Naive thymus-derived CD4-positive, alpha-beta T cell (primary cell): ENCODE measurements at regions not wholly inside any gene's neighbourhood (a gene's known extent, or its start where the extent isn't known, plus 50 kb on each side); places are given as distances from the start of the nearest gene placed in this dataset.
A peak's percentile ranks its signal among the peaks of the same experiment; 100 is the strongest.
"Not testable (repeated sequence)": the region's sequence is repeated elsewhere in the genome, so short reads cannot be mapped to it uniquely, and the experiment has no call there.

ENCODE experiments used
- ATAC-seq: fragments of 150-1000 bp; cut with Tn5 transposase; 2 replicates; pipeline ENCODE4 v1.10.0; 2021; ENCODE audit warnings: mild to moderate bottlenecking, moderate library complexity
- CTCF ChIA-PET: fragments of 350-600 bp; sonication (Branson Sonifier 250); formaldehyde crosslinking; loops from one replicate; lab custom pipeline; 2021; ENCODE audit warnings: antibody characterized with exemption; lab: Charles Lee
- POLR2A ChIA-PET: fragments of 350-600 bp; sonication (Branson Sonifier 250); formaldehyde crosslinking; loops from one replicate; lab custom pipeline; 2021; ENCODE audit warnings: antibody characterized with exemption, inconsistent platforms; lab: Charles Lee
- DNase-seq, 9 donors: peaks; one replicate each; pipeline versions ENCODE4 v3.0.0 to v3.0.0-alpha.2; 2020 to 2022; ENCODE audit warnings: mixed read lengths in 1 of 9
- H3K27ac ChIP-seq: one replicate; pipeline ENCODE4 v1.7.0; 2013; ENCODE audit warnings: mild to moderate bottlenecking, low read depth, low read length, moderate library complexity
- H3K27me3 ChIP-seq, 2 donors: one replicate each; pipeline ENCODE4 v1.7.0; 2013; ENCODE audit warnings: low read length in 2 of 2, mild to moderate bottlenecking in 2 of 2, moderate library complexity in 2 of 2; ENCODE audit not compliant: control insufficient read depth in 2 of 2, insufficient read depth in 2 of 2
- H3K36me3 ChIP-seq, 3 experiments: 1 replicate in 2 of 3; 2 replicates in 1 of 3; pipeline ENCODE4 v1.7.0; 2013; ENCODE audit warnings: low read length in 3 of 3, mild to moderate bottlenecking in 3 of 3, moderate library complexity in 1 of 3; ENCODE audit not compliant: insufficient read depth in 3 of 3, control insufficient read depth in 2 of 3
- H3K4me1 ChIP-seq, 2 donors: one replicate each; pipeline ENCODE4 v1.7.0; 2013; ENCODE audit warnings: low read length in 2 of 2, mild to moderate bottlenecking in 2 of 2, moderate library complexity in 1 of 2; ENCODE audit not compliant: control insufficient read depth in 2 of 2, insufficient read depth in 2 of 2
- H3K4me3 ChIP-seq: 2 replicates; pipeline ENCODE4 v1.7.0; 2013; ENCODE audit warnings: mild to moderate bottlenecking, low read length
- H3K9me3 ChIP-seq, 3 experiments: 1 replicate in 2 of 3; 2 replicates in 1 of 3; pipeline ENCODE4 v1.7.0; 2013; ENCODE audit warnings: low read length in 3 of 3; ENCODE audit not compliant: control insufficient read depth in 2 of 3
- H3K27ac Mint-ChIP-seq, 9 donors: one replicate each; pipeline ENCODE4 v1.8.0; 2020 to 2022; ENCODE audit warnings: mixed read lengths in 9 of 9, mild to moderate bottlenecking in 8 of 9, moderate library complexity in 5 of 9, inconsistent platforms in 2 of 9
- H3K27me3 Mint-ChIP-seq, 5 donors: one replicate each; pipeline ENCODE4 v1.8.0; 2021 to 2022; ENCODE audit warnings: mixed read lengths in 5 of 5, mild to moderate bottlenecking in 1 of 5
- H3K36me3 Mint-ChIP-seq, 5 donors: one replicate each; pipeline ENCODE4 v1.8.0; 2020 to 2022; ENCODE audit warnings: mixed read lengths in 5 of 5, mild to moderate bottlenecking in 3 of 5, inconsistent platforms in 1 of 5
- H3K4me1 Mint-ChIP-seq, 7 donors: one replicate each; pipeline ENCODE4 v1.8.0; 2020 to 2022; ENCODE audit warnings: mixed read lengths in 7 of 7, mild to moderate bottlenecking in 3 of 7, inconsistent platforms in 1 of 7
- H3K4me3 Mint-ChIP-seq, 10 donors: one replicate each; pipeline ENCODE4 v1.8.0; 2020 to 2022; ENCODE audit warnings: mild to moderate bottlenecking in 10 of 10, mixed read lengths in 10 of 10, moderate library complexity in 6 of 10, inconsistent platforms in 2 of 10
- H3K9me3 Mint-ChIP-seq, 11 donors: one replicate each; pipeline ENCODE4 v1.8.0; 2020 to 2022; ENCODE audit warnings: mixed read lengths in 11 of 11, mild to moderate bottlenecking in 4 of 11, inconsistent platforms in 1 of 11, moderate library complexity in 1 of 11
- intact Hi-C, 2 donors: fragments of 100-400 bp; cut with micrococcal nuclease; formaldehyde crosslinking; loops; one replicate each; pipeline ENCODE4 v1.15.1; 2023

DNA sequence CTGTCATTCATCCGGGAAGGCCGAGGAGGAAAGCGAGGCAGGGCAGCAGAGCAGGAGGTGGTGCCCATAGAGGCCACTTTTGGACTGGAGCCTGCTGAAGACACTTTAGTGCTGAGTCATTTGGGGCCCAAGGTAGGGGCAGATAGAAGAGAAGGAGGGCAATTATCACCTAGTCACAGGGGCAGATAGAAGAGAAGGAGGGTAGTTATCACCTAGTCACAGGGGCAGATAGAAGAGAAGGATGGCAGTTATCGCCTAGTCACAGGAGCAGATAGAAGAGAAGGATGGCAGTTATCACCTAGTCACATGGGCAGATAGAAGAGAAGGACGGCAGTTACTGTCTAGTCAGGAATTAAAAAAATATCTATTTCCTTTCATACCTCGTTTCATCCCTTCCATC lies 1372.6 kb downstream of the FOXD4L5 start:
- POLR2A ChIA-PET, H3K27ac Mint-ChIP-seq, CTCF ChIA-PET, DNase-seq, H3K27ac ChIP-seq, H3K4me1 Mint-ChIP-seq, H3K4me1 ChIP-seq, ATAC-seq, H3K27me3 ChIP-seq, H3K36me3 Mint-ChIP-seq, intact Hi-C loops, H3K4me3 Mint-ChIP-seq, H3K9me3 ChIP-seq, H3K36me3 ChIP-seq, H3K4me3 ChIP-seq: not testable (repeated sequence)
- peaks cover 0 to 11% (median 0%) of the 10 kb centered on the region in 5 donors for H3K27me3 Mint-ChIP-seq
- peaks cover 7 to 37% (median 18%) of the 10 kb centered on the region in 11 donors for H3K9me3 Mint-ChIP-seq

GRCh38 chr9:63909076-63909475 lies 1375.9 kb downstream of the FOXD4L5 start:
- H3K4me3 Mint-ChIP-seq, H3K4me3 ChIP-seq, H3K36me3 Mint-ChIP-seq, POLR2A ChIA-PET, H3K9me3 ChIP-seq, H3K4me1 Mint-ChIP-seq, H3K27ac Mint-ChIP-seq, CTCF ChIA-PET, ATAC-seq, H3K27ac ChIP-seq, intact Hi-C loops, DNase-seq, H3K4me1 ChIP-seq, H3K27me3 ChIP-seq, H3K36me3 ChIP-seq: not testable (repeated sequence)
- Mint-ChIP-seq H3K9me3 (peaks cover 5 to 41% (median 15%) of the 10 kb centered on the region in 11 donors), H3K27me3 (peaks cover 0 to 11% (median 0%) of the 10 kb centered on the region in 5 donors)

GRCh38 chr9:63899637-63900190 lies 1385.3 kb downstream of the FOXD4L5 start:
- H3K27ac Mint-ChIP-seq, H3K36me3 ChIP-seq, DNase-seq, H3K27me3 ChIP-seq, POLR2A ChIA-PET, H3K9me3 ChIP-seq, CTCF ChIA-PET, ATAC-seq, intact Hi-C loops, H3K4me3 ChIP-seq, H3K4me1 Mint-ChIP-seq, H3K4me3 Mint-ChIP-seq, H3K27ac ChIP-seq, H3K27me3 Mint-ChIP-seq, H3K4me1 ChIP-seq, H3K36me3 Mint-ChIP-seq: not testable (repeated sequence)
- H3K9me3 Mint-ChIP-seq, result peaks cover 0 to 24% (median 11%) of the 10 kb centered on the region in 11 donors

DNA sequence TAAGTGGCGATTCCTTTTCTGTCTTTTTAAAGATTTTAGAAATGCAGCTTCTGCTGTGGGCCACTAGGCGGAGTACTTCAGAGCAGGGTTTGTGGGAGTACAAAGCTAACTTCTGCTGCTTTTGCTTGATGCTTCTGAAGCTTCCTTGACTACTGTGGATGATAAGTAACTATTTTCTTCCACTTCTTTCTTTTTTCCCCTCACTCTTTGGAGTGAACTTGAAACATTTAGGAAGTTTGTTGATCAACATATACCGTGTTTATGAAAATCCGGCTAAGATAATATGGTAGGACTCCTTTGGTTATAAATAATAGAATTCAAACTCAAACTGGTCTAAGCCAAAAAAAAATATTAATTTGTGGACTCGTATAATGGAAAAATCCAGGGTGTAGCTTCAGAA lies 1403.6 kb downstream of the FOXD4L5 start:
- H3K36me3 Mint-ChIP-seq, H3K4me1 Mint-ChIP-seq, H3K4me1 ChIP-seq, H3K27me3 ChIP-seq, H3K9me3 Mint-ChIP-seq, H3K4me3 Mint-ChIP-seq, ATAC-seq, H3K9me3 ChIP-seq, H3K4me3 ChIP-seq, H3K27ac ChIP-seq, intact Hi-C loops, H3K27me3 Mint-ChIP-seq, H3K27ac Mint-ChIP-seq, DNase-seq, POLR2A ChIA-PET, H3K36me3 ChIP-seq, CTCF ChIA-PET: not testable (repeated sequence)

- POLR2A ChIA-PET, H3K36me3 Mint-ChIP-seq, ATAC-seq, H3K4me3 ChIP-seq, H3K27ac ChIP-seq, H3K9me3 ChIP-seq, H3K4me1 ChIP-seq, H3K9me3 Mint-ChIP-seq, H3K27ac Mint-ChIP-seq, H3K27me3 Mint-ChIP-seq, H3K4me3 Mint-ChIP-seq, CTCF ChIA-PET, DNase-seq, H3K27me3 ChIP-seq, H3K4me1 Mint-ChIP-seq, intact Hi-C loops, H3K36me3 ChIP-seq: not testable (repeated sequence)
Measured at GRCh38 chr9:63876380-63876779, 1408.6 kb downstream of the FOXD4L5 start.

DNA sequence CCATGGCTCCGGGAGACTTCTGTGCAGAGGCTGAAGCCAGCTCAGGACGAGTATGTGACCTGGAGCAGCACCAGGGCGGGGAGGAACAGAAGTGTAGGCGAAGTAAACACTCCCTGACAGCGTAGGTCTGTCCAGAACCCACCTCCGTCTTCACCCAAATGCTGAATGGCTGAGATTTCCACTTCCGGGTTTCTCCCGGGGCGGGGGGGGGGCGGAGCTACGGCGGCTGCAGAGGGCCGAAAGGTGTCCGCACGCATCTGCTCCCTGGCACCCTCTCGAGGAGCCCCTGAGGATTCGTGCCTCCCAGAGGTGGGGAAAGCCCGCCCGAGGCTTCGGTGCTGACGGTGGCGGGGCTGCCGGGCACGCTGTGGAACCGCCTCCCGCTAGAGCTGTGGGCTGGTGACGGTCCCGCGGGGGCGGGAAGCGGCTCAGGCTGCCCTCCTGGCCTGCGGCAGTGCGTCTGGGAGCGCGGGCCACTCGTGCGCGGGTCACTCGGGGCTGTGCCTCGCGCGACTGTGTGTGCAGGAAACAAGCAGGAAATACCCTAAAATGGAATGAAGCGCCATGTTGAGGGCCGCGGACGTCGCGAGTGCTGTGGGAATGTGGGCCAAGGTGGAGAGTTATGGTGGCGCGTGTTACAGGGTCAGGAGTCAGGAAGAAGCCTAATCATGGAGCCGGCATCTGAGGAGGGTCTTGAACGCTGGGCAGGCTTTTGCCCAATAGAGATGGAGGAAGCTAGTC lies 1425.4 kb downstream of the FOXD4L5 start:
- intact Hi-C loops, result no loop called here
- Histone ChIP-seq H3K36me3 (no peaks in the 10 kb centered on the region), H3K27ac (no peak overlapping the region), H3K4me1 (no peaks in the 10 kb centered on the region), H3K9me3 (no peaks in the 10 kb centered on the region), H3K27me3 (no peaks in the 10 kb centered on the region), H3K4me3 (no peak overlapping the region)
- DNase-seq (peak in 4 of 9 donors; percentile 5 to 51 (median 20)), ATAC-seq (peak; percentile 37)
- peak overlapping the region in 5 of 10 donors; percentile 28 to 49 (median 45) for H3K4me3 Mint-ChIP-seq
- H3K4me1 Mint-ChIP-seq, result no peaks in the 10 kb centered on the region
- peak overlapping the region in 3 of 9 donors; percentile 23 to 57 (median 23) for H3K27ac Mint-ChIP-seq
- H3K9me3 Mint-ChIP-seq, result peaks cover 3 to 33% (median 7%) of the 10 kb centered on the region in 11 donors
- CTCF ChIA-PET, result no interaction called here
- H3K36me3 Mint-ChIP-seq, result peaks cover 0 to 4% (median 0%) of the 10 kb centered on the region in 5 donors
- no peaks in the 10 kb centered on the region for H3K27me3 Mint-ChIP-seq
- POLR2A ChIA-PET, result no interaction called here

GRCh38 chr9:63859090-63859474 lies 1425.9 kb downstream of the FOXD4L5 start:
- H3K9me3 ChIP-seq, ATAC-seq, H3K4me3 ChIP-seq, H3K27me3 Mint-ChIP-seq, intact Hi-C loops, H3K36me3 Mint-ChIP-seq, H3K36me3 ChIP-seq, H3K27ac ChIP-seq, DNase-seq, POLR2A ChIA-PET, H3K4me1 Mint-ChIP-seq, H3K27me3 ChIP-seq, H3K4me1 ChIP-seq, CTCF ChIA-PET: not testable (repeated sequence)
- H3K4me3 Mint-ChIP-seq, result peak overlapping the region in 4 of 10 donors; percentile 28 to 49 (median 39)
- peaks cover 3 to 33% (median 7%) of the 10 kb centered on the region in 11 donors for H3K9me3 Mint-ChIP-seq
- H3K27ac Mint-ChIP-seq, result peak overlapping the region in 1 of 9 donors; percentile 23
